Neural cell (in vitro differentiated cells): ENCODE measurements at regions not wholly inside any gene's neighbourhood (a gene's known extent, or its start where the extent isn't known, plus 50 kb on each side); places are given as distances from the start of the nearest gene placed in this dataset.

Source experiments
- H2AFZ ChIP-seq: fragments of 200-600, 300-800 bp; sonication (generic), shearing (Covaris generic); 2 replicates; pipeline ENCODE4 v1.6.0; 2014; ENCODE audit warnings: low read depth, mild to moderate bottlenecking, antibody characterized with exemption, low read length, moderate library complexity
- H3F3A ChIP-seq: fragments of 200-600 bp; shearing (Covaris generic); 2 replicates; pipeline ENCODE4 v1.6.1; 2016; ENCODE audit warnings: mild to moderate bottlenecking, moderate library complexity, mixed read lengths, antibody characterized with exemption, low read length; ENCODE audit not compliant: insufficient read depth, poor library complexity, severe bottlenecking
- H3K27ac ChIP-seq: fragments of 200-600, 300-800 bp; sonication (generic), shearing (Covaris generic); 2 replicates; pipeline ENCODE4 v1.5.1; 2014; ENCODE audit warnings: mild to moderate bottlenecking, low read length, moderate library complexity
- H3K27me3 ChIP-seq: fragments of 300-800, 200-600 bp; sonication (generic), shearing (Covaris generic); 2 replicates; pipeline ENCODE4 v1.6.0; 2014; ENCODE audit warnings: mild to moderate bottlenecking, low read depth, low read length, moderate library complexity; ENCODE audit not compliant: insufficient read depth
- H3K36me3 ChIP-seq: fragments of 300-800, 200-600 bp; sonication (generic), shearing (Covaris generic); 2 replicates; pipeline ENCODE4 v1.5.1; 2014; ENCODE audit warnings: mild to moderate bottlenecking, antibody characterized with exemption, low read length, moderate library complexity; ENCODE audit not compliant: insufficient read depth
- H3K4me2 ChIP-seq: fragments of 300-800, 200-600 bp; sonication (generic), shearing (Covaris generic); 2 replicates; pipeline ENCODE4 v1.6.0; 2014; ENCODE audit warnings: mild to moderate bottlenecking, low read length
- H3K4me3 ChIP-seq: fragments of 300-800, 200-600 bp; sonication (generic), shearing (Covaris generic); 2 replicates; pipeline ENCODE4 v1.5.1; 2014; ENCODE audit warnings: mild to moderate bottlenecking, low read length, moderate library complexity
- H3K79me2 ChIP-seq: fragments of 200-600 bp; shearing (Covaris generic); replicated peaks from 2 replicates; pipeline ENCODE4 v1.6.0; 2014; ENCODE audit warnings: mild to moderate bottlenecking, low read length, moderate library complexity; ENCODE audit not compliant: insufficient read depth
- H3K9ac ChIP-seq: fragments of 300-800, 200-600 bp; sonication (generic), shearing (Covaris generic); 2 replicates; pipeline ENCODE4 v1.6.1; 2016; ENCODE audit warnings: mild to moderate bottlenecking, low read length, mixed read lengths
- H3K9me2 ChIP-seq: fragments of 200-600 bp; shearing (Covaris generic); 2 replicates; pipeline ENCODE4 v1.6.1; 2016; ENCODE audit warnings: mild to moderate bottlenecking, low read length, mixed read lengths; ENCODE audit not compliant: insufficient read depth
- H3K9me3 ChIP-seq: fragments of 200-600, 300-800 bp; sonication (generic), shearing (Covaris generic); 2 replicates; pipeline ENCODE4 v1.6.1; 2016; ENCODE audit warnings: mild to moderate bottlenecking, mixed run types, low read length, moderate library complexity, mixed read lengths
- H4K20me1 ChIP-seq: fragments of 200-600 bp; shearing (Covaris generic); 2 replicates; pipeline ENCODE4 v1.6.1; 2016; ENCODE audit warnings: mild to moderate bottlenecking, mixed run types; ENCODE audit not compliant: insufficient read depth
- EP300 ChIP-seq: fragments of 450-650 bp; conservative IDR thresholded peaks from 2 replicates; pipeline ENCODE4 v1.6.1; 2014; ENCODE audit warnings: antibody characterized with exemption, mild to moderate bottlenecking, moderate library complexity; ENCODE audit not compliant: poor library complexity, severe bottlenecking
- EZH2 ChIP-seq: fragments of 200-600, 300-800 bp; shearing (Covaris generic), sonication (generic); IDR thresholded peaks from 2 replicates; pipeline ENCODE4 v1.6.1; 2014; ENCODE audit warnings: antibody characterized with exemption, low read length, borderline replicate concordance, mild to moderate bottlenecking; ENCODE audit not compliant: insufficient read depth, poor library complexity, severe bottlenecking
- MXI1 ChIP-seq: fragments of 450-650 bp; conservative IDR thresholded peaks from 2 replicates; pipeline ENCODE4 v1.6.1; 2014; ENCODE audit warnings: antibody characterized with exemption, mild to moderate bottlenecking; ENCODE audit not compliant: poor library complexity, severe bottlenecking
- POLR2AphosphoS5 ChIP-seq: IDR thresholded peaks from 2 replicates; pipeline ENCODE4 v1.6.1; 2012
- RAD21 ChIP-seq: fragments of 450-650 bp; conservative IDR thresholded peaks from 2 replicates; pipeline ENCODE4 v1.6.1; 2014; ENCODE audit warnings: antibody characterized with exemption, mild to moderate bottlenecking, moderate library complexity
- SMC3 ChIP-seq: fragments of 450-650 bp; conservative IDR thresholded peaks from 2 replicates; pipeline ENCODE4 v1.6.1; 2014; ENCODE audit warnings: antibody characterized with exemption, mild to moderate bottlenecking, moderate library complexity; ENCODE audit not compliant: poor library complexity
- TAF1 ChIP-seq: IDR thresholded peaks from 2 replicates; pipeline ENCODE4 v1.6.1; 2012; ENCODE audit warnings: low read depth
- TF ChIP-seq, protein P1 (sequence below): IDR thresholded peaks from 2 replicates; pipeline ENCODE4 v1.6.1; 2012; ENCODE audit warnings: borderline replicate concordance
- TF ChIP-seq, protein P2 (sequence below): fragments of 450-650 bp; IDR thresholded peaks from 2 replicates; pipeline ENCODE4 v1.5.1; 2014; ENCODE audit warnings: antibody characterized with exemption, mild to moderate bottlenecking, moderate library complexity; ENCODE audit not compliant: poor library complexity, severe bottlenecking

DNA sequence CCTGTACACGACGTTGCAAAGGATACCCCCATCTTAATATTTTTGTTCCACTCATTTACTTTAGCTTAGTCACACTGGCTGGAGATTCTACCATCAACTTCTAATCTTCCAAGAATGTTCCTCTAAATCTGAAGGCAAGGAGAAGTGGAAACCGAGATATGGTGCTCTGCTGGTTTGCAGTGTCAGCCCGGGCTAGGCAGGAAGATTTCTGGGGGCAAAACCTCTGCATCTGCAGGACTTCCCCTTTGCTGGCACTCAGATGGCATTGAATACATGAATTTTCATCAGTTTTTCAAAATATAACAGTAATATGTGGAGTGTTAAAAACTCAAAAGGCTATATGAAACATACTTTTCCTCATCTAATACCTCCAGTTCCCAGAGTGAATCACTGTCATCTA lies 240.4 kb downstream of the RPLP1 start:
- H2AFZ ChIP-seq, result no peak overlapping the region
- peaks cover 9% of the 10 kb centered on the region for H3K9me3 ChIP-seq
- TF ChIP-seq EZH2 (no peak), POLR2AphosphoS5 (no peak)
- TF ChIP-seq, protein P1, sequence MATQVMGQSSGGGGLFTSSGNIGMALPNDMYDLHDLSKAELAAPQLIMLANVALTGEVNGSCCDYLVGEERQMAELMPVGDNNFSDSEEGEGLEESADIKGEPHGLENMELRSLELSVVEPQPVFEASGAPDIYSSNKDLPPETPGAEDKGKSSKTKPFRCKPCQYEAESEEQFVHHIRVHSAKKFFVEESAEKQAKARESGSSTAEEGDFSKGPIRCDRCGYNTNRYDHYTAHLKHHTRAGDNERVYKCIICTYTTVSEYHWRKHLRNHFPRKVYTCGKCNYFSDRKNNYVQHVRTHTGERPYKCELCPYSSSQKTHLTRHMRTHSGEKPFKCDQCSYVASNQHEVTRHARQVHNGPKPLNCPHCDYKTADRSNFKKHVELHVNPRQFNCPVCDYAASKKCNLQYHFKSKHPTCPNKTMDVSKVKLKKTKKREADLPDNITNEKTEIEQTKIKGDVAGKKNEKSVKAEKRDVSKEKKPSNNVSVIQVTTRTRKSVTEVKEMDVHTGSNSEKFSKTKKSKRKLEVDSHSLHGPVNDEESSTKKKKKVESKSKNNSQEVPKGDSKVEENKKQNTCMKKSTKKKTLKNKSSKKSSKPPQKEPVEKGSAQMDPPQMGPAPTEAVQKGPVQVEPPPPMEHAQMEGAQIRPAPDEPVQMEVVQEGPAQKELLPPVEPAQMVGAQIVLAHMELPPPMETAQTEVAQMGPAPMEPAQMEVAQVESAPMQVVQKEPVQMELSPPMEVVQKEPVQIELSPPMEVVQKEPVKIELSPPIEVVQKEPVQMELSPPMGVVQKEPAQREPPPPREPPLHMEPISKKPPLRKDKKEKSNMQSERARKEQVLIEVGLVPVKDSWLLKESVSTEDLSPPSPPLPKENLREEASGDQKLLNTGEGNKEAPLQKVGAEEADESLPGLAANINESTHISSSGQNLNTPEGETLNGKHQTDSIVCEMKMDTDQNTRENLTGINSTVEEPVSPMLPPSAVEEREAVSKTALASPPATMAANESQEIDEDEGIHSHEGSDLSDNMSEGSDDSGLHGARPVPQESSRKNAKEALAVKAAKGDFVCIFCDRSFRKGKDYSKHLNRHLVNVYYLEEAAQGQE, result no peak
- H3K36me3 ChIP-seq, result no peaks in the 10 kb centered on the region
- H3K4me3 ChIP-seq, result no peak overlapping the region
- no peaks in the 10 kb centered on the region for H4K20me1 ChIP-seq
- no peaks in the 10 kb centered on the region for H3K27me3 ChIP-seq
- H3F3A ChIP-seq, result no peaks in the 10 kb centered on the region
- H3K9ac ChIP-seq, result no peak overlapping the region
- no peaks in the 10 kb centered on the region for H3K79me2 ChIP-seq
- H3K4me2 ChIP-seq, result no peak overlapping the region
- H3K9me2 ChIP-seq, result no peaks in the 10 kb centered on the region
- H3K27ac ChIP-seq, result no peak overlapping the region

DNA sequence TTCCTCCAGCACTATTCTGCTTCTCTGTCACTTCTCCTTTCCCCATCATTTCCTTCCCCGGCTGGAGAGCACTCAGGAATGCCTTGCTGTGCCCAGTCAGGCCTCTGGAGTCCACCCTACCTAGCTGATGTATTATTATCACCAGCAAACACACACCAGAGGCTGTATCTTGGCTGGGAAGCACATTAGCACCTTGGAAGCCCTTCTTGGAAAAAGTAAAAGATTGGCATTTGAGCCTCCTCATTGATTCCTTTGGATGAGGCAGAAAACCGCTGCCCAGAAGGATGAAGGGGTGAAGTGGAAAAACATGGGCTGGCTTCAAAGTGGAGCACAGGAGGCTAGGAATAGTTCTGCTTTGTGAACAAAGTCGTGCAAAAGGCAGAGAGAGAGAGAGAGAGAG lies 244.3 kb downstream of the RPLP1 start:
- no peaks in the 10 kb centered on the region for H3F3A ChIP-seq
- no peaks in the 10 kb centered on the region for H3K27me3 ChIP-seq
- H3K9ac ChIP-seq, result no peak overlapping the region

More for the DNA sequence above, 244.3 kb downstream of the RPLP1 start:
- no peaks in the 10 kb centered on the region for H3K79me2 ChIP-seq
- H3K9me3 ChIP-seq, result no peaks in the 10 kb centered on the region
- no peak overlapping the region for H2AFZ ChIP-seq
- H3K27ac ChIP-seq, result no peak overlapping the region
- no peaks in the 10 kb centered on the region for H4K20me1 ChIP-seq
- H3K4me2 ChIP-seq, result no peak overlapping the region
- H3K36me3 ChIP-seq, result no peaks in the 10 kb centered on the region
- H3K4me3 ChIP-seq, result no peak overlapping the region
- no peaks in the 10 kb centered on the region for H3K9me2 ChIP-seq
- TF ChIP-seq EZH2, result no peak
- TF ChIP-seq, protein P1, result no peak
- no peak for TF ChIP-seq MXI1
- TF ChIP-seq TAF1, result no peak
- TF ChIP-seq, protein P2, sequence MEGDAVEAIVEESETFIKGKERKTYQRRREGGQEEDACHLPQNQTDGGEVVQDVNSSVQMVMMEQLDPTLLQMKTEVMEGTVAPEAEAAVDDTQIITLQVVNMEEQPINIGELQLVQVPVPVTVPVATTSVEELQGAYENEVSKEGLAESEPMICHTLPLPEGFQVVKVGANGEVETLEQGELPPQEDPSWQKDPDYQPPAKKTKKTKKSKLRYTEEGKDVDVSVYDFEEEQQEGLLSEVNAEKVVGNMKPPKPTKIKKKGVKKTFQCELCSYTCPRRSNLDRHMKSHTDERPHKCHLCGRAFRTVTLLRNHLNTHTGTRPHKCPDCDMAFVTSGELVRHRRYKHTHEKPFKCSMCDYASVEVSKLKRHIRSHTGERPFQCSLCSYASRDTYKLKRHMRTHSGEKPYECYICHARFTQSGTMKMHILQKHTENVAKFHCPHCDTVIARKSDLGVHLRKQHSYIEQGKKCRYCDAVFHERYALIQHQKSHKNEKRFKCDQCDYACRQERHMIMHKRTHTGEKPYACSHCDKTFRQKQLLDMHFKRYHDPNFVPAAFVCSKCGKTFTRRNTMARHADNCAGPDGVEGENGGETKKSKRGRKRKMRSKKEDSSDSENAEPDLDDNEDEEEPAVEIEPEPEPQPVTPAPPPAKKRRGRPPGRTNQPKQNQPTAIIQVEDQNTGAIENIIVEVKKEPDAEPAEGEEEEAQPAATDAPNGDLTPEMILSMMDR, result no peak
- TF ChIP-seq SMC3, result no peak
- no peak for TF ChIP-seq EP300
- no peak for TF ChIP-seq POLR2AphosphoS5
- TF ChIP-seq RAD21, result no peak
